ENCODE measurements at regions not wholly inside any gene's neighbourhood (a gene's known extent, or its start where the extent isn't known, plus 50 kb on each side); places are given as distances from the start of the nearest gene placed in this dataset.
"Not testable (repeated sequence)": the region's sequence is repeated elsewhere in the genome, so short reads cannot be mapped to it uniquely, and the experiment has no call there.

DNA sequence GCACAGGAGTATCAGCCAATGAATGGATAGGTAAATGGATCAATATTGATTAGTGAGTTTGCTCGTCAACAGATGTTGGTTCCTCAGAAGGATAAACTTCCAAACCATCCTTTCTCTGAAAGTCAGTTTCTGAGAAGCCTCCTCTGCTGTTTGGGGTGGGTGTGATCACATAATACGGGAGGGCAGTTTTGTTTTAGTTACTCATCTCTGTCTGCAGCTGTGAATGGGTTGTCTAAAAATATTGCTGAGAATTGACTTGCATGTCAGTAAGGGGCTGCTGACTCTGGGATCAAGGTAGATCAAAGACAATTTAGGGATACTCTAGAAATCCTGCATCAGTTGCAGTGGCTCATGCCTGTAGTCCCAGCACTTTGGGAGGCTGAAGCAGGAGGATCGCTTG, 390.8 kb upstream of the AMELY start:
- Histone ChIP-seq H3K27ac (ENCODE audit: low read depth in 1 of 3, low read length in 2 of 3) (no peak overlapping the region), H3K9me3 (ENCODE audit: control insufficient read depth in 2 of 2, insufficient read depth in 1 of 2, low read depth in 1 of 2, low read length in 1 of 2) (no peaks in the 10 kb centered on the region), H3K4me3 (ENCODE audit: low read depth in 1 of 3, low read length in 3 of 3) (no peak overlapping the region), H3K4me1 (ENCODE audit: control insufficient read depth in 3 of 3, insufficient read depth in 2 of 3, low read depth in 1 of 3, low read length in 2 of 3) (no peaks in the 10 kb centered on the region), H3K36me3 (ENCODE audit: control insufficient read depth in 3 of 3, insufficient read depth in 2 of 3, low read depth in 1 of 3, low read length in 3 of 3) (peaks cover 0 to 4% (median 0%) of the 10 kb centered on the region in 3 donors), H3K27me3 (ENCODE audit: control insufficient read depth in 3 of 3, insufficient read depth in 3 of 3, low read length in 3 of 3) (no peaks in the 10 kb centered on the region)
- DNase-seq (no peak), FAIRE-seq (no peak)
- WGBS, 3 donors, result 90 to 95% methylated on average over 3 of the region's 3 CpGs; no CpG with 5 or more reads in 1 of the 3 donors

DNA sequence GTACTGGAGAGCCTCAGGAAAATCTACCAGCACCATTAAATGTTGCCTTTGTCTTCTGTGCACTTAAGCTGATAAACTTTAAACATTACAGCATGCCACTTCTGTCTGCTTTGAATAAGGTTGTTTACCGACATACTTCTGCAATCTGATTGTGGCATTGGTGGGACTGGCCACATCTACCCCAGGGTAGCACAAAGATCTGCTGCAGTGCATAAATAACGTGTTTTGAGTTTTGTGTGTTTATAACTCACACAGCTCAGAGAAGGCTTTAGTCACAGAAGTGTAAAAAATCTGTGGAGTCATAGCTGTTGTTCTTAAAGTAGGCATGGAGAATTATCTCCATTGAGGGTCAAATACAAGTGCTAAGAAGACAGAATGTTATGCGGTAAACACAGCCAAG, 388.4 kb upstream of the AMELY start:
- H3K4me3 ChIP-seq (ENCODE audit: low read depth in 1 of 3, low read length in 3 of 3), result no peak overlapping the region
- FAIRE-seq, result no peak
- no peaks in the 10 kb centered on the region for H3K27me3 ChIP-seq (ENCODE audit: control insufficient read depth in 3 of 3, insufficient read depth in 3 of 3, low read length in 3 of 3)
- no peaks in the 10 kb centered on the region for H3K4me1 ChIP-seq (ENCODE audit: control insufficient read depth in 3 of 3, insufficient read depth in 2 of 3, low read depth in 1 of 3, low read length in 2 of 3)
- no peak for DNase-seq
- peaks cover 0 to 2% (median 0%) of the 10 kb centered on the region in 3 donors for H3K36me3 ChIP-seq (ENCODE audit: control insufficient read depth in 3 of 3, insufficient read depth in 2 of 3, low read depth in 1 of 3, low read length in 3 of 3)
- no peaks in the 10 kb centered on the region for H3K9me3 ChIP-seq (ENCODE audit: control insufficient read depth in 2 of 2, insufficient read depth in 1 of 2, low read depth in 1 of 2, low read length in 1 of 2)
- no peak overlapping the region for H3K27ac ChIP-seq (ENCODE audit: low read depth in 1 of 3, low read length in 2 of 3)
- 48 to 74% methylated on average over 3 of the region's 3 CpGs; no CpG with 5 or more reads in 1 of the 3 donors for WGBS, 3 donors

DNA sequence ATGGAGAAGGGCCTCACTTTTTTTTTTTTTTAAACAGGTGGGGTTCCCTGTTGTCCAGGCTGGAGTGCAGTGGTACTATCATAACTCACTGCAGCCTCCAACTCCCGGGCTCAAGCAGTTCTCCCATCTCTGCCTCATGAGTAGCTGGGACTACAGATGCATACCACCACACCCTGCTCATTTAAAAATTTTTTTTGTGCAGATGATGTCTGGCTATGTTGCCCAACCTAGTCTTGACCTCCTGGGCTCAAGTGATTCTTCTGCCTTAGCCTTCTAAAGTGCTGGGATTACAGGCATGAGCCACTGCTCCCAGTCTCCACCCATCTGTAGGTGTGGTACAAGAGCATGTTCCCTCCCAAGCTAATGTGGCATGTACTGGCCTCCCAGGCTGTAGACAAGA, 380.6 kb upstream of the AMELY start:
- H3K27ac ChIP-seq (ENCODE audit: low read depth in 1 of 3, low read length in 2 of 3), result no peak overlapping the region
- no peaks in the 10 kb centered on the region for H3K27me3 ChIP-seq (ENCODE audit: control insufficient read depth in 3 of 3, insufficient read depth in 3 of 3, low read length in 3 of 3)
- no peaks in the 10 kb centered on the region for H3K9me3 ChIP-seq (ENCODE audit: control insufficient read depth in 2 of 2, insufficient read depth in 1 of 2, low read depth in 1 of 2, low read length in 1 of 2)
- WGBS, 3 donors, result 77% methylated on average over 1 of the region's 1 CpG; no CpG with 5 or more reads in 2 of the 3 donors
- H3K36me3 ChIP-seq (ENCODE audit: control insufficient read depth in 3 of 3, insufficient read depth in 2 of 3, low read depth in 1 of 3, low read length in 3 of 3), result no peaks in the 10 kb centered on the region
- FAIRE-seq (no peak), DNase-seq (no peak)
- no peaks in the 10 kb centered on the region for H3K4me1 ChIP-seq (ENCODE audit: control insufficient read depth in 3 of 3, insufficient read depth in 2 of 3, low read depth in 1 of 3, low read length in 2 of 3)
- H3K4me3 ChIP-seq (ENCODE audit: low read depth in 1 of 3, low read length in 3 of 3), result no peak overlapping the region

DNA sequence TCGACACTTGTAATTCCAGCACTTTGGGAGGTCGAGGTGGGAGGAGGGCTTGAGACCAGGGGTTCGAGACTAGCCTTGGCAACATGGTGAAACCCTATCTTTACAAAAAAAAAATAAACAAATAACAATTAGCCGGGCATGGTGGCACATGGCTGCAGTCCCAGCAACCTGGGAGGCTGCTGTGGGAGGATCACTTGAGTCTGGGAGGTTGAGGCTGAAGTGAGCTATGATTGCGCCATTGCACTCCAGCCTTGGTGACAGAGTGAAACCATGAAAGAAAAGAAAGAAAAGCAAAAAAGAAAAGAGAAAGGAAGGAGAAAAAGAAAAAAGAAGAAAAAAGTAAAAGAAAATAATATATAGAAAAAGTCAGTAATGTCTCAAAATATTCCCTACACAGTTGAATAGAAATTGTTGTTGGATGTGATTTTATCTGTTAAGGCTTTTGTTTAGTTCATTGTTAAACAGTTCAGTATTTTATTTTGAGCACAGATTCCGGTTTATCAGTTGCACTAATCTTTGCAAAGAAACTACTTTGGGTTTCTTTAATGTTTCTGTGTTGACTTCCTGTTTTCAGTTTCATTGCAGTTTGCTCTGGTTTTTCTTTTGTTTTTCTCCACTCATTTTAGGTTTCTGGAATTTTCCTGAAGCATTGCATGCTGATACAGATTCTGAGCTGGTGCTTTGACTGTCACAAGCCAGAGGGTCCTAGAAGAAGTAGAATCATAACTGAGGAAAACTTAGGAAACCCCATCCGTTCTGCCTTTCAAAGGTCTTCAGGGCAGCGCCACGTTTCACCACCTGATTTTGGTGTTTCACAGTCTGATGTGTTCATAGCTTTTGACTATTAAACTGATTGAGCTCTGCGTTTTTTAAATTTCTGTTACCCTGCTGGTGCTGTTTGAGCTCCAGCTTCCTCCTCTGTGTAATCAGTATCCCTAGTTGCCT, 378.6 kb upstream of the AMELY start:
- no peaks in the 10 kb centered on the region for H3K27me3 ChIP-seq (ENCODE audit: control insufficient read depth in 3 of 3, insufficient read depth in 3 of 3, low read length in 3 of 3)
- H3K27ac ChIP-seq (ENCODE audit: low read depth in 1 of 3, low read length in 2 of 3), result peak overlapping the region in 1 of 3 donors; percentile 77
- no peaks in the 10 kb centered on the region for H3K9me3 ChIP-seq (ENCODE audit: control insufficient read depth in 2 of 2, insufficient read depth in 1 of 2, low read depth in 1 of 2, low read length in 1 of 2)
- DNase-seq (peak in 1 of 2 donors; percentile 4), FAIRE-seq (no peak)
- no peaks in the 10 kb centered on the region for H3K4me1 ChIP-seq (ENCODE audit: control insufficient read depth in 3 of 3, insufficient read depth in 2 of 3, low read depth in 1 of 3, low read length in 2 of 3)
- H3K36me3 ChIP-seq (ENCODE audit: control insufficient read depth in 3 of 3, insufficient read depth in 2 of 3, low read depth in 1 of 3, low read length in 3 of 3), result no peaks in the 10 kb centered on the region
- WGBS, 3 donors, result 51 to 83% methylated on average over 10 of the region's 10 CpGs; no CpG with 5 or more reads in 1 of the 3 donors
- no peak overlapping the region for H3K4me3 ChIP-seq (ENCODE audit: low read depth in 1 of 3, low read length in 3 of 3)

DNA sequence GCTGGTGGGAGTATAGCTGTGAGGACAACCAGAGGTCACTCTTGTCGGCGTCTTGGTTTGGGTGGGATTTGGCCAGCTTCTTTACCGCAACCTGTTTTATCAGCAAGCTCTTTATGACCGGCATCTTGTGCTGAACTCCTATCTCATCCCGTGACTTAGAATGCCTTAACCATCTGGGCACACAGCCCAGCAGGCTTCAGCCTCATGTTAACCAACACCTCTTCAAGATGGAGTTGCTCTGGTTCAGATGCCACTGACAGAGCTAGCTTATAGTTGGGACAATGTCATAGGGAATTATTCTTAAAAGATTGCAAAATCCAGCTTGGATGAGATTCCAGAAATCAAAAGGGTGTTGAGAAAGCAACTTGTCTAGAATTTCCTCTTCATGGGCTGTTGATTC, 377.1 kb upstream of the AMELY start:
- 81 to 92% methylated on average over 5 of the region's 5 CpGs; no CpG with 5 or more reads in 1 of the 3 donors for WGBS, 3 donors
- no peak for FAIRE-seq

DNA sequence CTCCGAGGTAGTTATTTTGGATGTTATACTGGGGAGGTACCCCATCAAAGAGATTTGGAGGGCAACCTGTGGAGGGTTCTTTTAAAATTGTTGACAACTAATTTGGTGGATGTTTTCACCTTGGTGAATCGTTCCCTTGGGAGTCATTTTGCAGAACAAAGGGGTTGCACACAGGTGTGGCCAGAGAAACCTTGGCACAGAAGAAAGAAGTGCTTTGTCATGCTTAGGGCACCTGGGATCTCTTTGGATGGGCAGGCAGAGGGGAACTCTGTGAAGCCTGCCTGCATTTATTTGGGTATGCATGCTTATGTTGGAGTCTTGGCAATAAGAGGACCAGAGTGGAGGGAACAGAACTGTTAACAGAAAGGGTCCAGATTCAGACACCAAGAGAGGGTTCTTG, 376.4 kb upstream of the AMELY start:
- 71 to 75% methylated on average over 1 to 2 of the region's 2 CpGs; no CpG with 5 or more reads in 1 of the 3 donors for WGBS, 3 donors
- not testable (repeated sequence) for H3K4me1 ChIP-seq (ENCODE audit: control insufficient read depth in 3 of 3, insufficient read depth in 2 of 3, low read depth in 1 of 3, low read length in 2 of 3); H3K36me3 ChIP-seq (ENCODE audit: control insufficient read depth in 3 of 3, insufficient read depth in 2 of 3, low read depth in 1 of 3, low read length in 3 of 3); DNase-seq; H3K27me3 ChIP-seq (ENCODE audit: control insufficient read depth in 3 of 3, insufficient read depth in 3 of 3, low read length in 3 of 3); H3K4me3 ChIP-seq (ENCODE audit: low read depth in 1 of 3, low read length in 3 of 3); H3K27ac ChIP-seq (ENCODE audit: low read depth in 1 of 3, low read length in 2 of 3); H3K9me3 ChIP-seq (ENCODE audit: control insufficient read depth in 2 of 2, insufficient read depth in 1 of 2, low read depth in 1 of 2, low read length in 1 of 2); FAIRE-seq

More for the DNA sequence above, 377.1 kb upstream of the AMELY start:
- DNase-seq, result no peak
- peaks cover 0 to 2% (median 0%) of the 10 kb centered on the region in 3 donors for H3K36me3 ChIP-seq (ENCODE audit: control insufficient read depth in 3 of 3, insufficient read depth in 2 of 3, low read depth in 1 of 3, low read length in 3 of 3)
- H3K27me3 ChIP-seq (ENCODE audit: control insufficient read depth in 3 of 3, insufficient read depth in 3 of 3, low read length in 3 of 3), result no peaks in the 10 kb centered on the region
- no peaks in the 10 kb centered on the region for H3K4me1 ChIP-seq (ENCODE audit: control insufficient read depth in 3 of 3, insufficient read depth in 2 of 3, low read depth in 1 of 3, low read length in 2 of 3)
- no peaks in the 10 kb centered on the region for H3K9me3 ChIP-seq (ENCODE audit: control insufficient read depth in 2 of 2, insufficient read depth in 1 of 2, low read depth in 1 of 2, low read length in 1 of 2)
- H3K27ac ChIP-seq (ENCODE audit: low read depth in 1 of 3, low read length in 2 of 3), result no peak overlapping the region
- no peak overlapping the region for H3K4me3 ChIP-seq (ENCODE audit: low read depth in 1 of 3, low read length in 3 of 3)

DNA sequence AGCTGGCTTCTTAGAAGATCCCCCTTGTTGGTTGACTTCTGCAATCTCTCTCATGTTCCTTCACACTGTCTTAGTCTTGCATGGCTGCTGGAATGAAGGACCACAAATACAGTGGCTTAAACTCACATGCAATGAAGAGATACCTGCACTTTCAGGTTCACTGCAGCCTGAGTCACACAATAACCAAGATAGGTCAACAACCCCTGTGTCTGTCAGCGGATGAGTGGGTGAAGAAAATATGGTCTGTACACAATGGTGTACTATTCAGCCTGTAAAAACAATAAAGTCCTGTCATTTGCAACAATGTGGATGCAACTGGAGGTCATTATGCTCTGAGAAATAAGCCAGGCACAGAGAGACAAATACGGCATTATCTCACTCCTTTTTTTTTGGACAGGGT, 373.8 kb upstream of the AMELY start:
- no peak for DNase-seq
- H3K4me3 ChIP-seq (ENCODE audit: low read depth in 1 of 3, low read length in 3 of 3), result no peak overlapping the region
- H3K4me1 ChIP-seq (ENCODE audit: control insufficient read depth in 3 of 3, insufficient read depth in 2 of 3, low read depth in 1 of 3, low read length in 2 of 3), result no peaks in the 10 kb centered on the region
- peaks cover 0 to 2% (median 0%) of the 10 kb centered on the region in 3 donors for H3K36me3 ChIP-seq (ENCODE audit: control insufficient read depth in 3 of 3, insufficient read depth in 2 of 3, low read depth in 1 of 3, low read length in 3 of 3)
- WGBS, 3 donors, result 85 to 100% methylated on average over 1 to 2 of the region's 2 CpGs; no CpG with 5 or more reads in 1 of the 3 donors
- no peak for FAIRE-seq
- H3K27ac ChIP-seq (ENCODE audit: low read depth in 1 of 3, low read length in 2 of 3), result no peak overlapping the region
- H3K9me3 ChIP-seq (ENCODE audit: control insufficient read depth in 2 of 2, insufficient read depth in 1 of 2, low read depth in 1 of 2, low read length in 1 of 2), result no peaks in the 10 kb centered on the region
- no peaks in the 10 kb centered on the region for H3K27me3 ChIP-seq (ENCODE audit: control insufficient read depth in 3 of 3, insufficient read depth in 3 of 3, low read length in 3 of 3)

DNA sequence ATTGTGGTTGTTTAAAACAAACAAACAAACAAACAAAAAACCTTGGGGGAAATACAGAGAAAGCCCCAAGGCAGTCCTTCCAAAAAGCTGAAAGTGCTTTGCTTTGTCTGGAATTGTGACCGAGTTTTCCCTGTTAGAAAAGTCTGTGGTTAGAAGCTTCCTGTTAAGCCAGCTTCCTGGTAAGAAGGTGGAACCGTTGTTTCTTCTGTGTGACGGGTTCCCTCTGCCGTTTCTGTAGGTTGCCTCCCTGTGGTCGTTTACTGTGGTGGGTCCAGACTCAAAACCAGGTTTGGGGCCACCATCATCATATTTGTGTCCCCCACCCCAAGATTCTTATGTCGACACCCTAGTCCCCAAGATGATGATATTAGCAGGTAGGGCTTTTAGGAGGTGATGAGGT, 371.4 kb upstream of the AMELY start:
- WGBS, 3 donors, result 49 to 50% methylated on average over 6 of the region's 6 CpGs; no CpG with 5 or more reads in 1 of the 3 donors
- Histone ChIP-seq H3K36me3 (ENCODE audit: control insufficient read depth in 3 of 3, insufficient read depth in 2 of 3, low read depth in 1 of 3, low read length in 3 of 3) (peaks cover 0 to 2% (median 0%) of the 10 kb centered on the region in 3 donors), H3K4me1 (ENCODE audit: control insufficient read depth in 3 of 3, insufficient read depth in 2 of 3, low read depth in 1 of 3, low read length in 2 of 3) (no peaks in the 10 kb centered on the region), H3K4me3 (ENCODE audit: low read depth in 1 of 3, low read length in 3 of 3) (no peak overlapping the region), H3K27me3 (ENCODE audit: control insufficient read depth in 3 of 3, insufficient read depth in 3 of 3, low read length in 3 of 3) (no peaks in the 10 kb centered on the region), H3K27ac (ENCODE audit: low read depth in 1 of 3, low read length in 2 of 3) (peak overlapping the region in 1 of 3 donors; percentile 27), H3K9me3 (ENCODE audit: control insufficient read depth in 2 of 2, insufficient read depth in 1 of 2, low read depth in 1 of 2, low read length in 1 of 2) (no peaks in the 10 kb centered on the region)
- no peak for DNase-seq
- FAIRE-seq, result no peak
